ENCODE measurements at regions not wholly inside any gene's neighbourhood (a gene's known extent, or its start where the extent isn't known, plus 50 kb on each side); places are given as distances from the start of the nearest gene placed in this dataset.

DNA sequence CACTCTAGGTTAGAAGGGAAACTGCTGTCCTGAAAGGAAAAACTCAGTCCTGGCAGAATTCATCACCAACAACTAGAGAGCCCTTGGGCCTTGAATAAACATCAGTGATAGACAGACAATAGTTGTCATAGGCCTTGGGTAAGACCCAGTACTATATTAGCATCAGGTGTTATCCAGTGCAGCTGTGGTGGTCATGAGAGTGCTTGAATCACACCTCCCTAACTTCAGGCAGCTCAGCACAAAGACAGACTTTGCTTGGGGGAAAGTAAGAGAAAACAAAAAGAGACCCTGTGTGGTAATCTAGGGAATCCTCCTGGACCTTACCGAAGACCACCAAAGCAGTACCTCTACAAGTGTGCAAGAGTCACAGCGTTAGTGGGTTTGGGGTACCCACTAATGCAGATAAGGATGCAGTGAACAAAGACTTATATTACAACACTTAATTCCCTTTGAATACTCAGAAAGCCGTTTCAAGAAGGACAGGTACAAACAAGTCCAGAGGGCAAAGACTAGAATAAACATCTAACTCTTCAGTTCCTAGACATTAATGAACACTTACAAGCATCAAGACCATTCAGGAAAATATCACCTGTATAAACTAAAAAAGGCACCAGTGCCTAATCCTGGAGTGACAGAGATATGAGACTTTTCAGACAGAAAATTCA lies 332.3 kb upstream of the EPHA3 start:
- TF ChIP-seq, protein P1, sequence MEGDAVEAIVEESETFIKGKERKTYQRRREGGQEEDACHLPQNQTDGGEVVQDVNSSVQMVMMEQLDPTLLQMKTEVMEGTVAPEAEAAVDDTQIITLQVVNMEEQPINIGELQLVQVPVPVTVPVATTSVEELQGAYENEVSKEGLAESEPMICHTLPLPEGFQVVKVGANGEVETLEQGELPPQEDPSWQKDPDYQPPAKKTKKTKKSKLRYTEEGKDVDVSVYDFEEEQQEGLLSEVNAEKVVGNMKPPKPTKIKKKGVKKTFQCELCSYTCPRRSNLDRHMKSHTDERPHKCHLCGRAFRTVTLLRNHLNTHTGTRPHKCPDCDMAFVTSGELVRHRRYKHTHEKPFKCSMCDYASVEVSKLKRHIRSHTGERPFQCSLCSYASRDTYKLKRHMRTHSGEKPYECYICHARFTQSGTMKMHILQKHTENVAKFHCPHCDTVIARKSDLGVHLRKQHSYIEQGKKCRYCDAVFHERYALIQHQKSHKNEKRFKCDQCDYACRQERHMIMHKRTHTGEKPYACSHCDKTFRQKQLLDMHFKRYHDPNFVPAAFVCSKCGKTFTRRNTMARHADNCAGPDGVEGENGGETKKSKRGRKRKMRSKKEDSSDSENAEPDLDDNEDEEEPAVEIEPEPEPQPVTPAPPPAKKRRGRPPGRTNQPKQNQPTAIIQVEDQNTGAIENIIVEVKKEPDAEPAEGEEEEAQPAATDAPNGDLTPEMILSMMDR (IDR thresholded peaks at IDR 0.05; ENCODE audit: low read depth, low read length), result no peak
- no peak for TF ChIP-seq POLR2A (IDR thresholded peaks at IDR 0.05; ENCODE audit: extremely low read depth, insufficient read length)
- no peak for TF ChIP-seq MYC (IDR thresholded peaks at IDR 0.05; ENCODE audit: low read depth, low read length)

All from NB4 (cell line).